ENCODE measurements at regions not wholly inside any gene's neighbourhood (a gene's known extent, or its start where the extent isn't known, plus 50 kb on each side); places are given as distances from the start of the nearest gene placed in this dataset.

- Histone ChIP-seq H3K27ac (no peak overlapping the region), H3K36me3 (no peaks in the 10 kb centered on the region), H3K4me1 (no peaks in the 10 kb centered on the region), H3K27me3 (no peaks in the 10 kb centered on the region), H3K4me3 (no peak overlapping the region), H3K9me3 (no peaks in the 10 kb centered on the region)
- 100% methylated on average over 2 of the region's 2 CpGs for WGBS
- DNase-seq (ENCODE audit: low spot score in 2 of 2) = no peak
- TF ChIP-seq POLR2A (IDR thresholded peaks at IDR 0.05) (no peak), POLR2AphosphoS5 (IDR thresholded peaks at IDR 0.05) (no peak), CTCF (IDR thresholded peaks at IDR 0.05) (no peak), EP300 (IDR thresholded peaks at IDR 0.05) (no peak)
Observed at GRCh38 chr16:79500866-79501265, 99.7 kb downstream of the MAF start.

GRCh38 chr16:79500286-79500685, 100.3 kb downstream of the MAF start:
- Histone ChIP-seq H3K27ac (no peak overlapping the region), H3K36me3 (no peaks in the 10 kb centered on the region), H3K4me1 (no peaks in the 10 kb centered on the region), H3K9me3 (no peaks in the 10 kb centered on the region), H3K27me3 (no peaks in the 10 kb centered on the region), H3K4me3 (no peak overlapping the region)
- TF ChIP-seq EP300 (IDR thresholded peaks at IDR 0.05) (no peak), POLR2A (IDR thresholded peaks at IDR 0.05) (no peak), CTCF (IDR thresholded peaks at IDR 0.05) (no peak), POLR2AphosphoS5 (IDR thresholded peaks at IDR 0.05) (no peak)
- 85% methylated on average over 2 of the region's 2 CpGs for WGBS
- DNase-seq (ENCODE audit: low spot score in 2 of 2) = no peak

- no peak for DNase-seq (ENCODE audit: low spot score in 2 of 2)
- WGBS = 92% methylated on average over 1 of the region's 1 CpG
- Histone ChIP-seq H3K9me3 (no peaks in the 10 kb centered on the region), H3K36me3 (no peaks in the 10 kb centered on the region), H3K4me1 (no peaks in the 10 kb centered on the region), H3K4me3 (no peak overlapping the region), H3K27me3 (no peaks in the 10 kb centered on the region), H3K27ac (no peak overlapping the region)
- no peak for TF ChIP-seq EP300 (IDR thresholded peaks at IDR 0.05)
- TF ChIP-seq POLR2AphosphoS5 (IDR thresholded peaks at IDR 0.05) = no peak
Observed at GRCh38 chr16:79498928-79499327, 101.6 kb downstream of the MAF start.

GRCh38 chr16:79497606-79498350, 102.8 kb downstream of the MAF start:
- Histone ChIP-seq H3K4me3 (no peak overlapping the region), H3K27me3 (no peaks in the 10 kb centered on the region), H3K9me3 (no peaks in the 10 kb centered on the region), H3K27ac (no peak overlapping the region), H3K36me3 (no peaks in the 10 kb centered on the region), H3K4me1 (no peaks in the 10 kb centered on the region)
- WGBS = 94% methylated on average over 6 of the region's 6 CpGs
- TF ChIP-seq POLR2AphosphoS5 (IDR thresholded peaks at IDR 0.05) (no peak), CTCF (IDR thresholded peaks at IDR 0.05) (no peak), POLR2A (IDR thresholded peaks at IDR 0.05) (no peak)
- DNase-seq (ENCODE audit: low spot score in 2 of 2) = no peak

GRCh38 chr16:79493911-79494310, 106.6 kb downstream of the MAF start:
- H3K27me3 ChIP-seq = no peaks in the 10 kb centered on the region
- no peaks in the 10 kb centered on the region for H3K4me1 ChIP-seq
- H3K27ac ChIP-seq = no peak overlapping the region
- H3K4me3 ChIP-seq = no peak overlapping the region
- TF ChIP-seq EP300 (IDR thresholded peaks at IDR 0.05) (no peak), POLR2A (IDR thresholded peaks at IDR 0.05) (no peak), POLR2AphosphoS5 (IDR thresholded peaks at IDR 0.05) (no peak), CTCF (IDR thresholded peaks at IDR 0.05) (no peak)
- no peaks in the 10 kb centered on the region for H3K36me3 ChIP-seq
- no peaks in the 10 kb centered on the region for H3K9me3 ChIP-seq
- no peak for DNase-seq (ENCODE audit: low spot score in 2 of 2)
- 42% methylated on average over 2 of the region's 2 CpGs for WGBS

- no peak for DNase-seq (ENCODE audit: low spot score in 2 of 2)
- Histone ChIP-seq H3K27me3 (no peaks in the 10 kb centered on the region), H3K4me1 (no peaks in the 10 kb centered on the region), H3K27ac (no peak overlapping the region), H3K9me3 (no peaks in the 10 kb centered on the region), H3K36me3 (no peaks in the 10 kb centered on the region), H3K4me3 (no peak overlapping the region)
- TF ChIP-seq POLR2A (IDR thresholded peaks at IDR 0.05) = no peak
- no peak for TF ChIP-seq CTCF (IDR thresholded peaks at IDR 0.05)
- no peak for TF ChIP-seq POLR2AphosphoS5 (IDR thresholded peaks at IDR 0.05)
- no peak for TF ChIP-seq EP300 (IDR thresholded peaks at IDR 0.05)
- WGBS = 92% methylated on average over 9 of the region's 10 CpGs
Observed at GRCh38 chr16:79492036-79492435, 108.5 kb downstream of the MAF start.
